ENCODE measurements at regions not wholly inside any gene's neighbourhood (a gene's known extent, or its start where the extent isn't known, plus 50 kb on each side); places are given as distances from the start of the nearest gene placed in this dataset.

GRCh38 chrX:7714351-7714750, 128.6 kb upstream of the VCX start:
- no peak overlapping the region for H3K27ac ChIP-seq (replicated peaks)
- H3K27me3 ChIP-seq (ENCODE audit: insufficient read depth, poor library complexity, severe bottlenecking): peaks cover 3% of the 10 kb centered on the region
- DNase-seq (ENCODE audit: low read depth in 1 of 2, low spot score in 1 of 2): no peak
- no peak overlapping the region for H3K4me3 ChIP-seq (replicated peaks; ENCODE audit: insufficient read depth, low read length)
- no peak for TF ChIP-seq SPI1 (IDR thresholded peaks at IDR 0.05; ENCODE audit: borderline replicate concordance, low read depth)

DNA sequence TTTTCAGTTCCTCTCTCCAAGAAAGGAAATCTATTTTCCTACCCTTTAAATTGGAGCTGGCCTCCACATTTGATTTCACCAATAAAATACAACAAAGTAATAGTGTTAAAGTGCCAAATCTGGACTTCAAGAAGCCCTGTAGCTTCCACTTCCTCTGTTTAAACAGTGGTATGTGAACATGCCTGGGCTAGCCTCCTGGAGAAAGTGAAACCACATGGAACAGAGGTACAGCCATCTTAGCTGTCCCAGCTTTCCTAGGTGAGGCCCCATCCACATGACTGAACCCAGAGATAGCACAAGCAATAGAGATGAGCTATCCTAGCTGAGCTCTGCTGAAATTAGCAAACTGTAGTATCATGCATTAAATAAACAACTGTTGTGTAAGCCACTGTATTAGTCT, 131.8 kb upstream of the VCX start:
- DNase-seq (ENCODE audit: low read depth in 1 of 2, low spot score in 1 of 2): no peak
- TF ChIP-seq POLR2AphosphoS5 (IDR thresholded peaks at IDR 0.05; ENCODE audit: low read depth) (no peak), SPI1 (IDR thresholded peaks at IDR 0.05; ENCODE audit: borderline replicate concordance, low read depth) (no peak), GABPA (IDR thresholded peaks at IDR 0.05; ENCODE audit: low read depth) (no peak)
- TF ChIP-seq, protein P1, sequence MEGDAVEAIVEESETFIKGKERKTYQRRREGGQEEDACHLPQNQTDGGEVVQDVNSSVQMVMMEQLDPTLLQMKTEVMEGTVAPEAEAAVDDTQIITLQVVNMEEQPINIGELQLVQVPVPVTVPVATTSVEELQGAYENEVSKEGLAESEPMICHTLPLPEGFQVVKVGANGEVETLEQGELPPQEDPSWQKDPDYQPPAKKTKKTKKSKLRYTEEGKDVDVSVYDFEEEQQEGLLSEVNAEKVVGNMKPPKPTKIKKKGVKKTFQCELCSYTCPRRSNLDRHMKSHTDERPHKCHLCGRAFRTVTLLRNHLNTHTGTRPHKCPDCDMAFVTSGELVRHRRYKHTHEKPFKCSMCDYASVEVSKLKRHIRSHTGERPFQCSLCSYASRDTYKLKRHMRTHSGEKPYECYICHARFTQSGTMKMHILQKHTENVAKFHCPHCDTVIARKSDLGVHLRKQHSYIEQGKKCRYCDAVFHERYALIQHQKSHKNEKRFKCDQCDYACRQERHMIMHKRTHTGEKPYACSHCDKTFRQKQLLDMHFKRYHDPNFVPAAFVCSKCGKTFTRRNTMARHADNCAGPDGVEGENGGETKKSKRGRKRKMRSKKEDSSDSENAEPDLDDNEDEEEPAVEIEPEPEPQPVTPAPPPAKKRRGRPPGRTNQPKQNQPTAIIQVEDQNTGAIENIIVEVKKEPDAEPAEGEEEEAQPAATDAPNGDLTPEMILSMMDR (IDR thresholded peaks at IDR 0.05; ENCODE audit: insufficient read depth, low read length): no peak
- TF ChIP-seq, protein P2, sequence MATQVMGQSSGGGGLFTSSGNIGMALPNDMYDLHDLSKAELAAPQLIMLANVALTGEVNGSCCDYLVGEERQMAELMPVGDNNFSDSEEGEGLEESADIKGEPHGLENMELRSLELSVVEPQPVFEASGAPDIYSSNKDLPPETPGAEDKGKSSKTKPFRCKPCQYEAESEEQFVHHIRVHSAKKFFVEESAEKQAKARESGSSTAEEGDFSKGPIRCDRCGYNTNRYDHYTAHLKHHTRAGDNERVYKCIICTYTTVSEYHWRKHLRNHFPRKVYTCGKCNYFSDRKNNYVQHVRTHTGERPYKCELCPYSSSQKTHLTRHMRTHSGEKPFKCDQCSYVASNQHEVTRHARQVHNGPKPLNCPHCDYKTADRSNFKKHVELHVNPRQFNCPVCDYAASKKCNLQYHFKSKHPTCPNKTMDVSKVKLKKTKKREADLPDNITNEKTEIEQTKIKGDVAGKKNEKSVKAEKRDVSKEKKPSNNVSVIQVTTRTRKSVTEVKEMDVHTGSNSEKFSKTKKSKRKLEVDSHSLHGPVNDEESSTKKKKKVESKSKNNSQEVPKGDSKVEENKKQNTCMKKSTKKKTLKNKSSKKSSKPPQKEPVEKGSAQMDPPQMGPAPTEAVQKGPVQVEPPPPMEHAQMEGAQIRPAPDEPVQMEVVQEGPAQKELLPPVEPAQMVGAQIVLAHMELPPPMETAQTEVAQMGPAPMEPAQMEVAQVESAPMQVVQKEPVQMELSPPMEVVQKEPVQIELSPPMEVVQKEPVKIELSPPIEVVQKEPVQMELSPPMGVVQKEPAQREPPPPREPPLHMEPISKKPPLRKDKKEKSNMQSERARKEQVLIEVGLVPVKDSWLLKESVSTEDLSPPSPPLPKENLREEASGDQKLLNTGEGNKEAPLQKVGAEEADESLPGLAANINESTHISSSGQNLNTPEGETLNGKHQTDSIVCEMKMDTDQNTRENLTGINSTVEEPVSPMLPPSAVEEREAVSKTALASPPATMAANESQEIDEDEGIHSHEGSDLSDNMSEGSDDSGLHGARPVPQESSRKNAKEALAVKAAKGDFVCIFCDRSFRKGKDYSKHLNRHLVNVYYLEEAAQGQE (IDR thresholded peaks at IDR 0.05; ENCODE audit: insufficient replicate concordance, low read depth): no peak
- H3K27me3 ChIP-seq (ENCODE audit: insufficient read depth, poor library complexity, severe bottlenecking): no peaks in the 10 kb centered on the region
- no peak overlapping the region for H3K27ac ChIP-seq (replicated peaks)
- H3K4me3 ChIP-seq (replicated peaks; ENCODE audit: insufficient read depth, low read length): no peak overlapping the region

GRCh38 chrX:7709845-7710244, 133.1 kb upstream of the VCX start:
- DNase-seq (ENCODE audit: low read depth in 1 of 2, low spot score in 1 of 2): no peak

GRCh38 chrX:7706032-7706431, 136.9 kb upstream of the VCX start:
- H3K27me3 ChIP-seq (ENCODE audit: insufficient read depth, poor library complexity, severe bottlenecking): no peaks in the 10 kb centered on the region
- H3K27ac ChIP-seq (replicated peaks): no peak overlapping the region
- TF ChIP-seq, protein P2 (IDR thresholded peaks at IDR 0.05; ENCODE audit: insufficient replicate concordance, low read depth): no peak
- TF ChIP-seq, protein P1 (IDR thresholded peaks at IDR 0.05; ENCODE audit: insufficient read depth, low read length): no peak
- TF ChIP-seq GABPA (IDR thresholded peaks at IDR 0.05; ENCODE audit: low read depth) (no peak), POLR2AphosphoS5 (IDR thresholded peaks at IDR 0.05; ENCODE audit: low read depth) (no peak), SPI1 (IDR thresholded peaks at IDR 0.05; ENCODE audit: borderline replicate concordance, low read depth) (no peak)
- H3K4me3 ChIP-seq (replicated peaks; ENCODE audit: insufficient read depth, low read length): no peak overlapping the region
- no peak for DNase-seq (ENCODE audit: low read depth in 1 of 2, low spot score in 1 of 2)

More at GRCh38 chrX:7709845-7710244, 133.1 kb upstream of the VCX start:
- no peak overlapping the region for H3K4me3 ChIP-seq (replicated peaks; ENCODE audit: insufficient read depth, low read length)
- TF ChIP-seq SPI1 (IDR thresholded peaks at IDR 0.05; ENCODE audit: borderline replicate concordance, low read depth) (no peak), POLR2AphosphoS5 (IDR thresholded peaks at IDR 0.05; ENCODE audit: low read depth) (no peak)
- TF ChIP-seq, protein P1 (IDR thresholded peaks at IDR 0.05; ENCODE audit: insufficient read depth, low read length): no peak
- TF ChIP-seq, protein P2 (IDR thresholded peaks at IDR 0.05; ENCODE audit: insufficient replicate concordance, low read depth): no peak
- H3K27ac ChIP-seq (replicated peaks): no peak overlapping the region
- no peaks in the 10 kb centered on the region for H3K27me3 ChIP-seq (ENCODE audit: insufficient read depth, poor library complexity, severe bottlenecking)
